ENCODE measurements at regions not wholly inside any gene's neighbourhood (a gene's known extent, or its start where the extent isn't known, plus 50 kb on each side); places are given as distances from the start of the nearest gene placed in this dataset.

GRCh38 chr10:130795819-130796218 is 515.7 kb downstream of the TCERG1L start:
- peak; percentile 10 for DNase-seq (ENCODE audit: low read depth)

DNA sequence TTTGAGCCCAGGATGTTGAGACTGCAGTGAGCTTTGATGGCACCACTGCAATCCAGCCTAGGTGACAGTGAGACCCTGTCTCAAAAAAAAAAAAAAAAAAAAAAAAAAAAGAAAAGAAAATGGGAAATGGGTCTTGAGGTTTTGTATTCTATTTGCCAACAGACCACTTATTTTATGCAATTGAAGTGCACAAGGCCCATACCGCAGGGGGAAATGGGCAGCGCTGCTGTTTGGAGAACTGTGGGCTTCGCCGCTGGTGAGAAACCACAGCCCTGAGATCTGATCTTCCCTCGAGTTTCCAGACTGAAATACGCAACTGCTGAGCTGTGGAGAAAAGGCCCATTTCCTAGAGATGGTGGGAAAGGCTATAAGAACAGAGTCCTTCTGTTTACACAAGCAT is 512.0 kb downstream of the TCERG1L start:
- no peak for DNase-seq (ENCODE audit: low read depth)

- DNase-seq (ENCODE audit: low read depth) = no peak
These were observed 511.2 kb downstream of the TCERG1L start for GRCh38 chr10:130800281-130800680.

DNA sequence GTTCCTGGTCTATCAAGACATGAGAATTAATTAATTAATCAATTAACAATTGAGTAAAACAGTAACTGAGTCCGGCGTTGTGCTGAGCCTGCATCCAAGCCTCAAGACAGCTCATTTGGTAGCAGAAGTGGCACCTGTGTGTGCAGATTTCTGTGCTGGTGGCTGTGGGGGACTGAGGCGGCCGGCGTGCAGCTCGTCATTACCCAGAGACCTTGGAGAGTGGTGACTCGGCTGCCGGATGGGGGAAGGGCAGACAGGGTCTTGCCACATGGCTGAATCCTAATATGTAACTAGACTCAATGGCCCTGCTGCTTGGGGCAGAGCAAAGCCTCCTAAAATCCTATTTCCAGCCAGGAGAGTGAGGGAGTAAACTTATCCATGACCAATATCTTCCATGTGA is 510.2 kb downstream of the TCERG1L start:
- no peak for DNase-seq (ENCODE audit: low read depth)

- DNase-seq (ENCODE audit: low read depth) = no peak
These were observed 509.7 kb downstream of the TCERG1L start for GRCh38 chr10:130801784-130802183.

DNA sequence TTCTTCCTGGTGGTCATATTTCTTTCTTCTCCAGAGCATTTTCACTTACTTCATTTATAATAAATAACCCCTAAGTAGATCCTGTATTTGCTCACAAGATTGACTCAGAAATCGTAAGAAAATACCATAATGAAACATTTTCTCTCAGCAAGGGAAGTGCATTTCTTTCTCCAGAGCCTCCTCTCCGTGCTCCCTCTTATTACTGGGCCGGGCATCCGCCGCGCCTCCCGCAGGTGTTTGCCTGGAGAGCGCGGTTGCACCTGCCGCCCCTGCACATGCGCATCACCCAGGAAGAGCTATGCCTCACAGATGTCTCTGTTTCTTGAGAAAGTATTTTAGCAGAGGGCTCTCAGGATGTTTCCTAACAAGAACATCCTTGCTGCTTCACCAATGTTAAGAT is 509.2 kb downstream of the TCERG1L start:
- DNase-seq (ENCODE audit: low read depth) = no peak

DNA sequence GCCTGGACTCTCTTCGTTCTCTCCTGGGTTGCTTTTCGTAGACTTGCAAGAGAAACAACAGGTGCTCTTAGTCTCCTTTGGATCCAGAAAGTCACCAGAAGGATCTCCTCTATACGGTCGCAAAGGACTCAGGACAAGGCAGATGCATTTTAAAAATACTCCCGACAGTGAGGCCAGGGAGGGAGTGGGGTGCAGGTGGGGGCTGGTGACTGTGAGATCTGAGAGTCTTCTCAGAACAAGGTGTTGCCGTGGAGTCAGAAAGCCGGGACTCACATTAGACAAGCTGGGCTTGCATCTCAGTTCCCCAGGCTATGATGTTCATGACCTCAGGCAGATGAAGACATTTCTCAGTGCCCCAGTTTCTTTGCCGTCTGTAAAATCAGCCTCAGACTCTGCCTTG is 507.2 kb downstream of the TCERG1L start:
- DNase-seq (ENCODE audit: low read depth) = no peak

DNA sequence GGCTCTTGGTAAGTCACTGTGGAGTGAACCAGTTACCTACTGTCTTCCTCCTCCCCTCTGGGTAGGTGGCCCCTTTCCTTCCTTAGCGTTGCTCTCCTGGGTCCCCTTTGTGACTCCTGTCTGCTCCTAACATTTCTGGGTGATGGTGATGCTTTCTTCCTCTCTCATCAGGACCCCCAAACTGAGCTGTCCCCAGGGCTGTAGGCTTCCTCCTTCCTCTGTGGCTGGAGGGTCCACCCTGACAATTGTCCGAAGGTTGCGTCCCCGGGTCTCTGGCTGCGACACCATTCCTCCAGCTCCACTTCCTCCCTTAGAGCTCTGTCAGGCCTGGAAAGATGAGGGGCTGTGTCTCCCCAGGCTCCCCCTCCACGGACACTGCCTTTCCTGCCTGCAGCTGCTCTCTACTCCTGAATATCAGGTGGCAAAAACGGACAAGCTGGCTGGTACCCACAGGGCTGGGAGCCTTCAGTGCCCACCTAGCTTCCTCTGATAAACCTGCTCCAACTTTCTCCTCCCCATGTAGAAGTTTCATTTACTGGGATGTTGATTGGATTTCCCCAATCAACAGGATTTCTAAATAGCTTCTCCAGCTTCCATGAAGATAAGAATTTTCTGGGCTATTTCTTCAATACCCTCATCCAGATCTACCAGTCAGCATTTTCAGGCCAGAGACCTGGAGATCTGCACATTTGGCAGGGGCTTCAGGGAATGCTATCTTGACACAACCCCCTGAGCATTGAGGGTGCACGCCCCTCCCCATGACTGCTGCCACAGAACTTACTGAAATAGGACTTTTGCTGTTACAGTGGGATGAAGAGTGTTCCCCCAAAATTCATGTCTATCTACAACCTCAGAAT is 506.5 kb downstream of the TCERG1L start:
- no peak for DNase-seq (ENCODE audit: low read depth)

GRCh38 chr10:130805635-130806030 is 505.9 kb downstream of the TCERG1L start:
- DNase-seq (ENCODE audit: low read depth) = no peak

DNA sequence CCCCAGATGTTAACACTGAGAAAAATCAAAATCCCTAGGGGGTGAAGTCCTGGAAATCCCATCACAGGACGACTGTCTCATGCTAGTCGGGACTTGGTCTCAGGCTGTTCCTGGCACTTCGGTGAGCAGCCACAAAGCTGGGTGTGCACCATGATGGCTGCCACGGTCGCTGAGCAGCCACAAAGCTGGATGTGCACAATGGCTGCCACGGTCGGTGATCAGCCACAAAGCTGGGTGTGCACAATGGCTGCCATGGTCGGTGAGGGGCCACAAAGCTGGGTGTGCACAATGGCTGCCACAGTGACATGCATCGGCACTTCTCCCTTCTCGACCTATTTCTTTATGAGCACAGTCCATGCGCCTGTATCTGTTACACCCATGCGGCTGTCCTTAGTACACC is 505.1 kb downstream of the TCERG1L start:
- no peak for DNase-seq (ENCODE audit: low read depth)

GRCh38 chr10:130807096-130807495 is 504.4 kb downstream of the TCERG1L start:
- DNase-seq (ENCODE audit: low read depth) = no peak

DNA sequence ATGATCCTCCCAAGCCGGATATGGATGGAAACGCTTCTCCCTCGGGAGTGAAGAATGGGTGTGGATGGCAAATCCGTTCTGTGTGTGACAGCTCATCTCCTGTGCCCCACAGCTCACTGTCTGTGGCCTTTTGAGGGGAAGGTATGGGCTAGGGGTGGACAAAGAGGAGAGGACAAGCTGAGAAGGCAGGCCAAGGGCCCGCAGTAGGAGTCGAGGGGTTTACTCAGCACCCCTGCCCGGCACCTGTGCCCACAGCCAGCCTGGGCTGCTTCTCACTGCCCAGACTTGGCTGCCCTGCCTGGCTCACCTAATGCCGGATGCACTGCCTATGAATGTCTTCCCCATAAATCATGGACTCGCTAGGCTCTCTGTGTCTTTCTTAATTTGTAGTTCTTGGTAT is 503.8 kb downstream of the TCERG1L start:
- DNase-seq (ENCODE audit: low read depth) = no peak

DNA sequence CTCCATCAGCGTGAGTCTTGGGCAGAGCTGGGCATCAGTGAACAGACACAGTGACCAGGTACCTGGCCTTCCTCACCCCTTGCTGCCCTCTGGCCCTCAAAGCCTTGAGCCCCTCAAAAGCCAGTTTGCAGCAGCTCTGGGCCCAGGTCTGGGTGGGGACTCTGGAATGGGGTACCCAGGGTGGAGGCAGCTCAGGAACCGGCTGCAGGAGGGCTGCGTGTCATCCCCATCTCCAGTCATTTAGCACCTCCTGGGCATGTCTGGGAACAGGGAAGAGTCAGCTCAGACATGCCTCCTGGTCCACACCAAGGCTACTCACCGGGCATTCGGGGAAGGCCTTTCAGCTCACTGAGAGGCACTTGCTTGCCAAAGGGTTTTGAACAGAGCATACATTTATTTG is 503.3 kb downstream of the TCERG1L start:
- DNase-seq (ENCODE audit: low read depth) = no peak

GRCh38 chr10:130808686-130809085 is 502.8 kb downstream of the TCERG1L start:
- no peak for DNase-seq (ENCODE audit: low read depth)

DNA sequence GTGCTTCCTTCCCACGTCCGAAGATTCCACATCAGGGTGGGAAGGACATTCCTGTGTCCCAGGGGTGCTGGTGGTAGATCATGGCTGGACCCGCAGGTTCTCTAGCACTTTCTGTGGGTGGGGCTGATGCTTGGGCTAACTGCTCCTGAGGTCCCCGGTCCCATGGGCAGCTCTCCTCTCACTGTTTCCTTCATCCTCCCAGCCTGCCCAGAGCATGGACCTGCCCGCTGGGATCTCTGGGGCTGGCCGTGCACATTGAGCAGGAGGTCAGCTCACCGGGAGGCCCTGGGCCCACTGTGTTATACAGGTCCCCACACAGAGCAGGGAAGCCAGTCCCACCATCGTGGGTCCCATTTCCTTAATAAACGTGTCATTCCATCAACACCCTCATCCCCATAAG is 502.3 kb downstream of the TCERG1L start:
- no peak for DNase-seq (ENCODE audit: low read depth)

GRCh38 chr10:130809761-130810515 is 501.6 kb downstream of the TCERG1L start:
- peak; percentile 39 for DNase-seq (ENCODE audit: low read depth)

DNA sequence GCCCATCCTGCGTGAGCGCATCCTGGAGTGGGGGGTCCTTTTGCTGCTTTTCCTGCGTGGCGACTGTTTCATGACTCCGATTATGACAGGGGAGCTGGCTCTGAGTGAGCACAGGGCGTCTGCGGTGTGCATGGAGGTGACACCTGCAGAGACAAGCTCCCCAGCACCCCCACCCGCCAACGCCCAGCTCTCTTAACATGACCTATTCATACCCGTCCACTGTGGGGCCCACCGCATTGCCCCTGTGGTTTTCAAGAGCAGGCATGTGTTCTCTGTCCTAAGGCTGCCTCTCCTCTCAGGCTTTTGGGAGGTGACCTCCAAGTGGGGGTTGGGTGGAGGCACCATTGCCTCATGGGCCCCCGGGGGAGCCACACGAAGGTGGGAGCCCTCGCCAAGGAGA is 500.7 kb downstream of the TCERG1L start:
- no peak for DNase-seq (ENCODE audit: low read depth)

- no peak for DNase-seq (ENCODE audit: low read depth)
These were observed 499.0 kb downstream of the TCERG1L start for GRCh38 chr10:130812381-130813148.

DNA sequence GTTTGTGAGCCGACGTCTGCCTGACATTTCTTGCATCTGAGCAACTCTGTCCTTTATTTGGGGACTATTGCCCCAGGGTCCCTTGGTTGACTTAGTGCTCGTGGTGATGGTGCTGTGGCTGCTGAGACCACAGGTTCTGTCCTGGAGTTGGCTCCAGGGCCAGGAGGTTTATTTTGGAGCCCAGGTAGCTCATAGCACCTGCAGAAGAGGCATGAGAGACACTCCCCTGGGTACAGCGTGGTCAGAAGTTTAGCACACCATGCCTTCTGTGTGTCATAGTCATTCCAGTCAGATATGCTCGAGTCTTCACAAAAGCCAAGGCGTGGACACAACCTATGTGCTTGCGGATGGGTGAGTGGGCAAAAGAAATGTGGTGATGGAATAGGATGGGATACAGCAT is 496.9 kb downstream of the TCERG1L start:
- DNase-seq (ENCODE audit: low read depth) = no peak

GRCh38 chr10:130816116-130816901 is 495.2 kb downstream of the TCERG1L start:
- no peak for DNase-seq (ENCODE audit: low read depth)

DNA sequence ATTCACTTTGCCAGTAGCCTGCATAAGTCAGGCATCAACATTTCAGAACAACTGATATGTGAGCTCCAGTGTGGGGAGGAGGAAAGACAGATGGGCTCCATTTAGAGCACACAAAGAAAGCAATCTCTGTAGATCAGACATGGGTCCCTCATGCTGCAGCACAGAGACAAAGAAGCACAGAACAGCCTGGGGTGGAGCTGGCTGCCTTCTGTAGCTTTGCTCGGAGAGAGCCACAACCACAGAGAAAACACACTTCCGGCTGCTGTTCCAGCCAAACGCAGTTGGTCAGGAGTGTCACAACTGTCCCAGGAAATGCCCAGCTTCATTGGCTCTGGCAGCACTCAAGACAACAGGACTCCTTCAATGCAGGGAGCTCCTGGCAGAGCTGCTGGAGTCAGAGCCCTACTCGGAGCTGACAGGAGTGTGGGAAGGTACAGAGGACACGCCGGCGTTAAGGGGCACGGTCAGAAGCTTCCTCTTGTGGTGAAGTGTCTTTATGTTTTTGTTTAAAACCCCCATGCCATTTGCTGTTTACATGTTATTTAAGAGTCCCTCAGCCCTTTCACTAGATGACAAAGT is 494.4 kb downstream of the TCERG1L start:
- no peak for DNase-seq (ENCODE audit: low read depth)
